ENCODE measurements at regions not wholly inside any gene's neighbourhood (a gene's known extent, or its start where the extent isn't known, plus 50 kb on each side); places are given as distances from the start of the nearest gene placed in this dataset.

- H3K36me3 Mint-ChIP-seq (ENCODE audit: insufficient read depth in 1 of 3, low read depth in 3 of 3): no peaks in the 10 kb centered on the region
- Histone ChIP-seq H3K4me1 (ENCODE audit: insufficient read depth, low read length) (no peaks in the 10 kb centered on the region), H3K23me2 (ENCODE audit: insufficient read length, low read depth, low read length, poor library complexity, severe bottlenecking) (no peaks in the 10 kb centered on the region), H4K20me1 (ENCODE audit: control insufficient read depth, insufficient read depth, insufficient read length) (no peaks in the 10 kb centered on the region), H3K4me2 (ENCODE audit: insufficient read depth, insufficient read length, low read length) (no peak overlapping the region), H2BK15ac (ENCODE audit: low read depth, low read length) (no peak overlapping the region), H4K8ac (replicated peaks; ENCODE audit: insufficient read length, low read depth, low read length) (no peak overlapping the region), H3K18ac (ENCODE audit: insufficient read length, low read depth, low read length) (no peak overlapping the region), H2BK20ac (ENCODE audit: low read depth, low read length, poor library complexity, severe bottlenecking) (no peak overlapping the region), H2AFZ (ENCODE audit: low read length) (no peak overlapping the region), H3K79me1 (ENCODE audit: insufficient read depth, low read depth, low read length, poor library complexity, severe bottlenecking) (no peaks in the 10 kb centered on the region), H3K23ac (ENCODE audit: insufficient read length, low read depth, low read length) (no peak overlapping the region), H3K4ac (ENCODE audit: low read depth, low read length) (no peak overlapping the region), H3K27me3 (ENCODE audit: insufficient read depth, low read length) (peaks cover 9% of the 10 kb centered on the region; the same call in 1 of the 2 replicates), H2BK12ac (ENCODE audit: insufficient read length, low read depth, low read length) (no peak overlapping the region), H3K79me2 (ENCODE audit: insufficient read depth, low read length) (no peaks in the 10 kb centered on the region), H3K14ac (ENCODE audit: insufficient read depth, low read length) (no peak overlapping the region), H4K91ac (ENCODE audit: insufficient read length, low read depth, low read length) (no peak overlapping the region), H3K27ac (ENCODE audit: insufficient read length, low read depth, low read length) (no peak overlapping the region), H3K56ac (ENCODE audit: insufficient read length, low read depth, low read length) (no peak overlapping the region), H2BK120ac (ENCODE audit: low read depth, low read length, poor library complexity, severe bottlenecking) (no peak overlapping the region), H2BK5ac (ENCODE audit: insufficient read length, low read length) (no peak overlapping the region), H2AK5ac (ENCODE audit: insufficient read length, low read length) (no peak overlapping the region), H4K5ac (ENCODE audit: insufficient read length, low read depth, low read length) (no peak overlapping the region), H3K9ac (ENCODE audit: extremely low read depth, insufficient read length, low read length) (no peak overlapping the region), H3T11ph (ENCODE audit: low read length) (no peak overlapping the region), H3K9me3 (ENCODE audit: control insufficient read depth, low read depth, low read length) (no peaks in the 10 kb centered on the region)
- WGBS (ENCODE audit: extremely low coverage, insufficient read length, low lambda C conversion rate): no CpG with 5 or more reads among the region's 4 CpGs
- H3K27me3 Mint-ChIP-seq (ENCODE audit: low read depth): peaks cover 100% of the 10 kb centered on the region
- H3K27ac Mint-ChIP-seq: no peak overlapping the region; a peak in 1 of 7 replicates
- H3K9me3 Mint-ChIP-seq: no peaks in the 10 kb centered on the region
- TF ChIP-seq CTCF (conservative IDR thresholded peaks at IDR 0.05): no peak
- H3K4me1 Mint-ChIP-seq: no peaks in the 10 kb centered on the region
- DNase-seq: no peak
- no peak overlapping the region; a peak in 1 of 5 replicates for H3K4me3 Mint-ChIP-seq
Observed at GRCh38 chr22:22771696-22772377, 115.8 kb upstream of the IGLL5 start.
